Esophagus squamous epithelium (tissue), 4 donors: ENCODE measurements at regions not wholly inside any gene's neighbourhood (a gene's known extent, or its start where the extent isn't known, plus 50 kb on each side); places are given as distances from the start of the nearest gene placed in this dataset.

Experiments
- POLR2A ChIP-seq, 4 donors: fragments of 450-650 bp; IDR thresholded peaks; one replicate each; pipeline ENCODE4 v1.6.1; 2017; ENCODE audit warnings: antibody characterized with exemption in 4 of 4, mild to moderate bottlenecking in 4 of 4, moderate library complexity in 3 of 4
- TF ChIP-seq, protein P1 (sequence below), 6 experiments: fragments of 450-650 bp in 4 of 6; fragments of 200-600 bp in 2 of 6; sonication (generic) in 2 of 6; IDR thresholded peaks; one replicate each; pipeline ENCODE4 v1.5.1; 2016 to 2019; ENCODE audit warnings: antibody characterized with exemption in 6 of 6, mild to moderate bottlenecking in 4 of 6, moderate library complexity in 4 of 6

DNA sequence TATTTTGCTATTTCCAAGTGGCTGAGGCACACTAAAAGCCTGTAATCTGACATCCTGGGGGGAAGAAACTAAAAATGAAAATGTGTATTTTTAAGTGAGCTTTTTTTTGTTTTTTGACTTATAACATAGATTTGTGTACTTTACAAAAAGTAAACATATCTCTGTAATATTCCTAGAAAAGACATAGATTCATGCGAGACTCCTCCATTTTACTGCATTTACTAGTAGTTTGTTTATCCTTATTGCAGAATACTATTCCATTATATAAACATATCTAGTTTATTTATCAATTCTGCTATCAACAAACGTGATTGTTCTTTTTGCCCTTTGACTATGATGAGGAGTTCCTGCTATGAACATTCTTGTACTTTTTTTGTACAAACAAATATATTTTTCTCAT lies 67.8 kb upstream of the PLSCR5 start:
- TF ChIP-seq POLR2A (IDR thresholded peaks at IDR 0.05), result no peak
- TF ChIP-seq, protein P1, sequence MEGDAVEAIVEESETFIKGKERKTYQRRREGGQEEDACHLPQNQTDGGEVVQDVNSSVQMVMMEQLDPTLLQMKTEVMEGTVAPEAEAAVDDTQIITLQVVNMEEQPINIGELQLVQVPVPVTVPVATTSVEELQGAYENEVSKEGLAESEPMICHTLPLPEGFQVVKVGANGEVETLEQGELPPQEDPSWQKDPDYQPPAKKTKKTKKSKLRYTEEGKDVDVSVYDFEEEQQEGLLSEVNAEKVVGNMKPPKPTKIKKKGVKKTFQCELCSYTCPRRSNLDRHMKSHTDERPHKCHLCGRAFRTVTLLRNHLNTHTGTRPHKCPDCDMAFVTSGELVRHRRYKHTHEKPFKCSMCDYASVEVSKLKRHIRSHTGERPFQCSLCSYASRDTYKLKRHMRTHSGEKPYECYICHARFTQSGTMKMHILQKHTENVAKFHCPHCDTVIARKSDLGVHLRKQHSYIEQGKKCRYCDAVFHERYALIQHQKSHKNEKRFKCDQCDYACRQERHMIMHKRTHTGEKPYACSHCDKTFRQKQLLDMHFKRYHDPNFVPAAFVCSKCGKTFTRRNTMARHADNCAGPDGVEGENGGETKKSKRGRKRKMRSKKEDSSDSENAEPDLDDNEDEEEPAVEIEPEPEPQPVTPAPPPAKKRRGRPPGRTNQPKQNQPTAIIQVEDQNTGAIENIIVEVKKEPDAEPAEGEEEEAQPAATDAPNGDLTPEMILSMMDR (IDR thresholded peaks at IDR 0.05), result no peak
